B cell (primary cell): ENCODE measurements at regions not wholly inside any gene's neighbourhood (a gene's known extent, or its start where the extent isn't known, plus 50 kb on each side); places are given as distances from the start of the nearest gene placed in this dataset.

ENCODE experiments used
- CTCF ChIP-seq: fragments of 200-600 bp; IDR thresholded peaks from one replicate; pipeline ENCODE4 v1.8.0; 2022; ENCODE audit warnings: antibody characterized with exemption, mild to moderate bottlenecking
- EZH2 ChIP-seq: IDR thresholded peaks from 2 replicates; pipeline ENCODE4 v1.6.1; 2012; ENCODE audit warnings: borderline replicate concordance, low read depth, mild to moderate bottlenecking, moderate library complexity, low read length; ENCODE audit not compliant: insufficient read depth, poor library complexity, severe bottlenecking

GRCh38 chr4:115824630-115825029 lies 711.2 kb upstream of the NDST4 start:
- TF ChIP-seq CTCF (no peak), EZH2 (no peak)
